A549 (cell line): ENCODE measurements at regions not wholly inside any gene's neighbourhood (a gene's known extent, or its start where the extent isn't known, plus 50 kb on each side); places are given as distances from the start of the nearest gene placed in this dataset.

Experiments used
- ATAC-seq, 2 experiments: fragments of 200-7000 bp in 1 of 2; fragments of >200 bp in 1 of 2; cut with Nextera tagmentation in 1 of 2; cut with Tn5 transposase in 1 of 2; 3 replicates each; pipeline versions ENCODE4 v1.8.0 to v1.9.1; 2018 to 2020; ENCODE audit warnings: mild to moderate bottlenecking in 1 of 2, moderate library complexity in 1 of 2
- CTCF ChIA-PET: fragments of 300-600 bp; sonication (Branson Sonifier 250); formaldehyde crosslinking; extraction: SDS; loops from one replicate; lab custom pipeline; 2021; ENCODE audit warnings: antibody characterized with exemption, inconsistent platforms; lab: Yijun Ruan, JAX
- POLR2A ChIA-PET: fragments of 350-600 bp; formaldehyde crosslinking; extraction: SDS; loops from one replicate; lab custom pipeline; 2021; ENCODE audit warnings: antibody characterized with exemption, inconsistent platforms; lab: Yijun Ruan, JAX
- DNase-seq, 2 experiments: peaks; one replicate each; pipeline versions ENCODE4 v3.0.0 to v3.0.0-alpha.2; 2011 to 2016; ENCODE audit warnings: low read depth in 1 of 2, low spot score in 1 of 2
- FAIRE-seq: peaks from 2 replicates; lab custom pipeline; 2011; peaks lifted over from hg19 to GRCh38; lab: Jason Lieb, UNC
- H3K27ac ChIP-seq, 2 experiments: fragments of >200 bp; sonication (Bioruptor Twin); formaldehyde crosslinking; 3 replicates each; pipeline ENCODE4 v1.5.1; 2016 to 2017
- H3K4me1 ChIP-seq: fragments of >200 bp; sonication (Bioruptor Twin); formaldehyde crosslinking; 3 replicates; pipeline ENCODE4 v1.6.1; 2016
- H3K4me2 ChIP-seq: fragments of >200 bp; sonication (Bioruptor Twin); formaldehyde crosslinking; 3 replicates; pipeline ENCODE4 v1.6.1; 2016
- H3K4me3 ChIP-seq: fragments of >200 bp; sonication (Bioruptor Twin); formaldehyde crosslinking; 3 replicates; pipeline ENCODE4 v1.5.1; 2016
- H3K9me3 ChIP-seq: fragments of >200 bp; sonication (Bioruptor Twin); formaldehyde crosslinking; 3 replicates; pipeline ENCODE4 v1.6.1; 2016
- CBX2 ChIP-seq: fragments of 200-600 bp; sonication (generic); IDR thresholded peaks from 2 replicates; pipeline ENCODE4 v1.6.1; 2016; ENCODE audit warnings: low read depth, mild to moderate bottlenecking, borderline replicate concordance
- CHD2 ChIP-seq: fragments of 150-350 bp; IDR thresholded peaks from 2 replicates; pipeline ENCODE4 v1.6.1; 2014; ENCODE audit warnings: low read length; ENCODE audit not compliant: partially characterized antibody
- EHF ChIP-seq: fragments of 250-450 bp; sonication (Bioruptor Pico); IDR thresholded peaks from 2 replicates; pipeline ENCODE4 v1.5.0; 2020; ENCODE audit warnings: mild to moderate bottlenecking
- FOSL2 ChIP-seq, 2 experiments: fragments of 450-650 bp in 1 of 2; fragments of >200 bp in 1 of 2; sonication (Bioruptor Twin) in 1 of 2; formaldehyde crosslinking; IDR thresholded peaks; 2 replicates each; pipeline versions ENCODE4 v1.5.0 to v1.6.1; 2016 to 2020; ENCODE audit warnings: mild to moderate bottlenecking in 1 of 2, moderate library complexity in 1 of 2
- GATA3 ChIP-seq: IDR thresholded peaks from 2 replicates; pipeline ENCODE4 v1.6.1; 2012; ENCODE audit warnings: borderline replicate concordance
- KDM5A ChIP-seq: fragments of 200-600 bp; sonication (generic); IDR thresholded peaks from 2 replicates; pipeline ENCODE4 v1.6.1; 2016; ENCODE audit warnings: antibody characterized with exemption, mild to moderate bottlenecking
- NR3C1 ChIP-seq: fragments of >200 bp; sonication (Bioruptor Twin); formaldehyde crosslinking; IDR thresholded peaks from 3 replicates; pipeline ENCODE4 v1.6.1; 2017
- PHF8 ChIP-seq: fragments of 200-600 bp; sonication (generic); IDR thresholded peaks from 2 replicates; pipeline ENCODE4 v1.6.1; 2016; ENCODE audit warnings: low read depth, mild to moderate bottlenecking, antibody characterized with exemption, moderate library complexity, borderline replicate concordance
- POLR2A ChIP-seq: IDR thresholded peaks from 2 replicates; pipeline ENCODE4 v1.6.1; 2012; ENCODE audit warnings: mild to moderate bottlenecking, low read length
- RARB ChIP-seq: fragments of 250-450 bp; sonication (Bioruptor Pico); IDR thresholded peaks from 2 replicates; pipeline ENCODE4 v1.8.0; 2021; ENCODE audit warnings: mild to moderate bottlenecking, moderate library complexity
- RNF2 ChIP-seq: fragments of 200-600 bp; sonication (generic); IDR thresholded peaks from 2 replicates; pipeline ENCODE4 v1.6.1; 2016; ENCODE audit warnings: low read depth, mild to moderate bottlenecking, antibody characterized with exemption, moderate library complexity, borderline replicate concordance
- SMC3 ChIP-seq: fragments of >200 bp; sonication (Bioruptor Twin); formaldehyde crosslinking; IDR thresholded peaks from 3 replicates; pipeline ENCODE4 v1.6.1; 2018; ENCODE audit warnings: inconsistent platforms
- TP53 ChIP-seq: fragments of 250-450 bp; sonication (Bioruptor Pico); IDR thresholded peaks from 2 replicates; pipeline ENCODE4 v1.5.0; 2021; ENCODE audit warnings: mild to moderate bottlenecking, moderate library complexity
- ZC3H11A ChIP-seq: fragments of 450-650 bp; IDR thresholded peaks from 2 replicates; pipeline ENCODE4 v1.6.1; 2014; ENCODE audit warnings: antibody characterized with exemption, mild to moderate bottlenecking
- whole genome bisulfite sequencing: methylation state at CpG from one replicate; pipeline ENCODE4 v1.1.6; 2017; ENCODE audit errors: missing lambda C conversion rate; 5-methylcytosine and 5-hydroxymethylcytosine counted together
- TF ChIP-seq, protein P1 (sequence below): fragments of 250-450 bp; sonication (Bioruptor Pico); IDR thresholded peaks from 2 replicates; pipeline ENCODE4 v1.5.0; 2020; ENCODE audit warnings: low read depth, mild to moderate bottlenecking, moderate library complexity
- TF ChIP-seq, protein P2 (sequence below): IDR thresholded peaks from 2 replicates; pipeline ENCODE4 v1.6.1; 2012
- TF ChIP-seq, protein P3 (sequence below): IDR thresholded peaks from 2 replicates; pipeline ENCODE4 v1.6.1; 2012; ENCODE audit warnings: low read depth, borderline replicate concordance
- TF ChIP-seq, protein P4 (sequence below): fragments of 250-450 bp; sonication (Bioruptor Pico); IDR thresholded peaks from 2 replicates; pipeline ENCODE4 v1.5.0; 2021; ENCODE audit warnings: mild to moderate bottlenecking, moderate library complexity, borderline replicate concordance
- TF ChIP-seq, protein P5 (sequence below): fragments of >200 bp; sonication (Bioruptor Twin); formaldehyde crosslinking; IDR thresholded peaks from 3 replicates; pipeline ENCODE4 v1.5.1; 2016

DNA sequence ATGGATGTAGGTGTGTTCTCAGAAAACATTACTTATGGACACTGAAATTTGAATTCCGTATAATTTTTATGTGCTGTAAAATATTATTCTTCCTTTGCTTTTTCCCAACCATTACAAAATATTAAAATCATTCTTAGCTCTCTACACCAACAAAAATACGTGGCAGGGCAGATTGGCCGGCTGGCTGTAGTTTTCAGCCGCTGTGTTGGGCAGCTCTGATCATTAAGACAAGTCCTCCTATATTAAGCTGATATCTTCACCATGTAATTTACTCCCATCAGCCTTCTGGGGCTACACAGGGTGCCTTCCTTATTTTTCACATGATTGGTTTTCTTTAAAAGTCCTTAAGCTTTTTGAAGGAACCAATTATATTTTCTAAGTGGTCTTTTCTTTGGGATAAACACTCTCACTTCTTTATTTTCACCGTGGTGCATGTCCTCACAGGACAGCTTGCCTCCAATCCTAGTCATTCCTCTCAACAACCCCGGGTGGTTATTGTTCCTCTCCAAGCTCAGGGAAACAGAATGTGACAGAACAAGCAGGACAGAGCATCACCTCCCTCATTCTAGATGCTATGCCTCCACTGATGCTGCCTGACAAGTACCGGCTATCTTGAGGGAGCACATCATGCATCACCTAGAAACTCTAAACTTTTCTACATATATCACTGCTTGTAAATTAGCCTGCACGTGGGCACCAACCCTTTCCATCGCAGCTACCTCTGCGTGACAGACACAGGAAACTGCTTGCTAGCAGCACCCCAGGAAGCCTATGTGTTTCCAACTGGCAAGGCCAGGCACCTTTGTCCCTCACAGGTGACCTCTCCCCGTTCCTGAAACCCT, 362.3 kb downstream of the MYCN start:
- H3K4me1 ChIP-seq = no peaks in the 10 kb centered on the region
- POLR2A ChIA-PET = no interaction called here
- H3K4me3 ChIP-seq = no peak overlapping the region
- ATAC-seq (no peak), FAIRE-seq (no peak), DNase-seq (no peak)
- CTCF ChIA-PET = interaction anchor here (1.0 kb wide), 1 partner anchor 9 kb away, joined by 3 read pairs; no protein-coding TSS in a partner anchor
- WGBS = 18% methylated on average over 11 of the region's 11 CpGs
- no peak overlapping the region for H3K4me2 ChIP-seq
- TF ChIP-seq TP53 = no peak
- no peak for TF ChIP-seq EHF (CRISPR knock-in tag)
- TF ChIP-seq, protein P1, sequence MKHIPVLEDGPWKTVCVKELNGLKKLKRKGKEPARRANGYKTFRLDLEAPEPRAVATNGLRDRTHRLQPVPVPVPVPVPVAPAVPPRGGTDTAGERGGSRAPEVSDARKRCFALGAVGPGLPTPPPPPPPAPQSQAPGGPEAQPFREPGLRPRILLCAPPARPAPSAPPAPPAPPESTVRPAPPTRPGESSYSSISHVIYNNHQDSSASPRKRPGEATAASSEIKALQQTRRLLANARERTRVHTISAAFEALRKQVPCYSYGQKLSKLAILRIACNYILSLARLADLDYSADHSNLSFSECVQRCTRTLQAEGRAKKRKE (CRISPR knock-in tag) = no peak
- no peak for TF ChIP-seq GATA3
- no peak for TF ChIP-seq RNF2
- no peak for TF ChIP-seq CBX2
- TF ChIP-seq, protein P2, sequence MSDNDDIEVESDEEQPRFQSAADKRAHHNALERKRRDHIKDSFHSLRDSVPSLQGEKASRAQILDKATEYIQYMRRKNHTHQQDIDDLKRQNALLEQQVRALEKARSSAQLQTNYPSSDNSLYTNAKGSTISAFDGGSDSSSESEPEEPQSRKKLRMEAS = no peak
- TF ChIP-seq, protein P3, sequence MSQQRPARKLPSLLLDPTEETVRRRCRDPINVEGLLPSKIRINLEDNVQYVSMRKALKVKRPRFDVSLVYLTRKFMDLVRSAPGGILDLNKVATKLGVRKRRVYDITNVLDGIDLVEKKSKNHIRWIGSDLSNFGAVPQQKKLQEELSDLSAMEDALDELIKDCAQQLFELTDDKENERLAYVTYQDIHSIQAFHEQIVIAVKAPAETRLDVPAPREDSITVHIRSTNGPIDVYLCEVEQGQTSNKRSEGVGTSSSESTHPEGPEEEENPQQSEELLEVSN = no peak
- 0 out of 3 replicates have a peak, but pooled peaks cover 6% of the 10 kb centered on the region for H3K9me3 ChIP-seq
- H3K27ac ChIP-seq = no peak overlapping the region

DNA sequence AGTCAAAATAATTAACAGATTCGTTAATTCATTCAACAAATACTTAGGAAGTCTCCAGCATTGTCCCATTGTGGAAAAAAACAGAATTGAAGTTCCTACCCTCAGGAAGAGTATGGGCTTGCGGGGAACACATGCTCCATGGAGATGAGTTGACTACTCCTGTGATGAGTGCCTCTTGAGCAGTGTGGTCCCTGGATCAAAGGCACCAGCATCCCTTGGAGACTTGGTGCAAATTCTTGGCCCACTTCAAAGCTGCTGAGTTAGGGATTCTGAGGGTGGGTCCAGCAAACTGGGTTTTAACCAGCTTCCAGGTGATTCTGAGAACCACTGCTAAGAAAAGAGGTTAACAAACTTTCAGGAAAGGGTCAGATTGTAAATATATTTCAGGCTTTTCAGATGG, 361.6 kb downstream of the MYCN start:
- FAIRE-seq (no peak), ATAC-seq (no peak), DNase-seq (no peak)
- 13% methylated on average over 2 of the region's 2 CpGs for WGBS
- H3K4me3 ChIP-seq = no peak overlapping the region
- H3K9me3 ChIP-seq = 0 out of 3 replicates have a peak, but pooled peaks cover 6% of the 10 kb centered on the region
- H3K4me1 ChIP-seq = no peaks in the 10 kb centered on the region
- no peak overlapping the region for H3K4me2 ChIP-seq
- TF ChIP-seq, protein P4, sequence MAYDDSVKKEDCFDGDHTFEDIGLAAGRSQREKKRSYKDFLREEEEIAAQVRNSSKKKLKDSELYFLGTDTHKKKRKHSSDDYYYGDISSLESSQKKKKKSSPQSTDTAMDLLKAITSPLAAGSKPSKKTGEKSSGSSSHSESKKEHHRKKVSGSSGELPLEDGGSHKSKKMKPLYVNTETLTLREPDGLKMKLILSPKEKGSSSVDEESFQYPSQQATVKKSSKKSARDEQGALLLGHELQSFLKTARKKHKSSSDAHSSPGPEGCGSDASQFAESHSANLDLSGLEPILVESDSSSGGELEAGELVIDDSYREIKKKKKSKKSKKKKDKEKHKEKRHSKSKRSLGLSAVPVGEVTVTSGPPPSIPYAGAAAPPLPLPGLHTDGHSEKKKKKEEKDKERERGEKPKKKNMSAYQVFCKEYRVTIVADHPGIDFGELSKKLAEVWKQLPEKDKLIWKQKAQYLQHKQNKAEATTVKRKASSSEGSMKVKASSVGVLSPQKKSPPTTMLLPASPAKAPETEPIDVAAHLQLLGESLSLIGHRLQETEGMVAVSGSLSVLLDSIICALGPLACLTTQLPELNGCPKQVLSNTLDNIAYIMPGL (CRISPR knock-in tag) = no peak
- H3K27ac ChIP-seq = no peak overlapping the region
- CTCF ChIA-PET = no interaction called here
- POLR2A ChIA-PET = no interaction called here

DNA sequence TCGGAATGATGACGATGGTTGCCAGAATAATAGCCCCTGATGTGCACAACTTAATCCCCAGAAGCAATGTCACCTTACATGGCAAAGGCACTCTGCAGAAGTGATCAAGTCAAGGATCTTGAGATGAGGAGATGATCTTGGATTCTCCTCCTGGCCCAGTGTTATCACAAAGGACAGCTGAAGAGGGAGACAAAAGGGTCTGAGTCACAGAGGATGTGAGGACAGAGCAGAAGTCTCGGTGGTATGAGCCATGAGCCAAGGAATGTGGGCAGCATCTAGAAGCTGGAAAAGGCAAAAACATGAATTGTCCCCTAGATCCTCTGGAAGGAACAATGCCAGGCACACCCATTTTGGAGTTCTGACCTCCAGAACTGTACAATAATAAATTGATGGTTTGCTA, 358.5 kb downstream of the MYCN start:
- no peaks in the 10 kb centered on the region for H3K4me1 ChIP-seq
- H3K27ac ChIP-seq = no peak overlapping the region
- H3K9me3 ChIP-seq = 0 out of 3 replicates have a peak, but pooled peaks cover 6% of the 10 kb centered on the region
- DNase-seq = no peak
- TF ChIP-seq SMC3 = no peak
- no peak for TF ChIP-seq KDM5A
- TF ChIP-seq, protein P4 (CRISPR knock-in tag) = no peak
- TF ChIP-seq POLR2A = no peak
- TF ChIP-seq, protein P5, sequence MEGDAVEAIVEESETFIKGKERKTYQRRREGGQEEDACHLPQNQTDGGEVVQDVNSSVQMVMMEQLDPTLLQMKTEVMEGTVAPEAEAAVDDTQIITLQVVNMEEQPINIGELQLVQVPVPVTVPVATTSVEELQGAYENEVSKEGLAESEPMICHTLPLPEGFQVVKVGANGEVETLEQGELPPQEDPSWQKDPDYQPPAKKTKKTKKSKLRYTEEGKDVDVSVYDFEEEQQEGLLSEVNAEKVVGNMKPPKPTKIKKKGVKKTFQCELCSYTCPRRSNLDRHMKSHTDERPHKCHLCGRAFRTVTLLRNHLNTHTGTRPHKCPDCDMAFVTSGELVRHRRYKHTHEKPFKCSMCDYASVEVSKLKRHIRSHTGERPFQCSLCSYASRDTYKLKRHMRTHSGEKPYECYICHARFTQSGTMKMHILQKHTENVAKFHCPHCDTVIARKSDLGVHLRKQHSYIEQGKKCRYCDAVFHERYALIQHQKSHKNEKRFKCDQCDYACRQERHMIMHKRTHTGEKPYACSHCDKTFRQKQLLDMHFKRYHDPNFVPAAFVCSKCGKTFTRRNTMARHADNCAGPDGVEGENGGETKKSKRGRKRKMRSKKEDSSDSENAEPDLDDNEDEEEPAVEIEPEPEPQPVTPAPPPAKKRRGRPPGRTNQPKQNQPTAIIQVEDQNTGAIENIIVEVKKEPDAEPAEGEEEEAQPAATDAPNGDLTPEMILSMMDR = no peak
- TF ChIP-seq CHD2 = no peak
- no peak for TF ChIP-seq RARB (CRISPR knock-in tag)
- no peak for TF ChIP-seq NR3C1
- no peak for TF ChIP-seq ZC3H11A
- no peak for TF ChIP-seq FOSL2 (IDR thresholded peaks at IDR 0.05)
- TF ChIP-seq FOSL2 (CRISPR knock-in tag; IDR thresholded peaks at IDR 0.05) = no peak
- no peak for TF ChIP-seq PHF8
- no peak overlapping the region for H3K4me3 ChIP-seq
- H3K4me2 ChIP-seq = no peak overlapping the region
- ChIA-PET POLR2A (no interaction called here), CTCF (interaction anchor here (1.0 kb wide), 1 partner anchor 11 kb away, joined by 3 read pairs; no protein-coding TSS in a partner anchor)
- FAIRE-seq = no peak
- no peak for ATAC-seq
- 7% methylated on average over 3 of the region's 3 CpGs for WGBS
